NCI-H2029 (cell line): ENCODE measurements at regions not wholly inside any gene's neighbourhood (a gene's known extent, or its start where the extent isn't known, plus 50 kb on each side); places are given as distances from the start of the nearest gene placed in this dataset.

ENCODE experiments used
- DNase-seq: peaks from one replicate; lab custom pipeline; 2025; lab: John Stamatoyannopoulos, UW

DNA sequence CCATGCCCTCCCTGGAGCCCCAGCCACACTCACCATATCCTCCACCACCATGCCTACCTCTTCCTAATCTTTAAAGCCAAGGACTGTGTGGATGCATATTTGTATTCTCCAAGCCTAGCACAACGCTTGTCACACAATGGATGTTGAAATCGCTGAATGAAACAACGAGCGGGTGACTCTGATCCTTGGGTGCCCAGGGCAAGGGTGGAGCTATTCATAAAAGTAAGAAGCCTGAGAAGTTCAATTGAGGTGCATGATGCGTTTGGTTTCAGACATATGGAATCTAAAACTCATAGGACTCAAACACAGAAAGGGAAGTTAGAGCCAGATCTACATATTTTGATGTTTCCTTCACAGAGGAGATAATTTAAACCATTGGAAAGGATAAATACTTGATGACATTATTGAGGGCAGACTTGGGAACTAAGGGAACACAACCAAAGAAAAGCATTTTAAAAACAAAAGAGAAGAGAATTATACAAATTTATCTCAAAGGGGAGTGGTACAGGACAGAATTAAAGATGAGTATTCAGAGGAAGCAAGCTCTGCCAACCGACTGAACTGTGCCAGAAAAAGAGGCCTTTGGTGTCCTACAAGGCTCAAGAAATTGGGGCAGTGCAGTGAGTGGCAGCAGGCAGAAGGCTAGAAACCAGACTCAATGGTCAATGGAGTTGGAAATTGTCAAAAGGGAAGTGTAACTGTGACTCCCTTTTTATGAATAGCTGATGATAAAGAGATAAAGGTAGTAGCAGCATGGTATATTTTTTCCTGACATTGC lies 200.6 kb upstream of the NCKAP5 start:
- no peak for DNase-seq

DNA sequence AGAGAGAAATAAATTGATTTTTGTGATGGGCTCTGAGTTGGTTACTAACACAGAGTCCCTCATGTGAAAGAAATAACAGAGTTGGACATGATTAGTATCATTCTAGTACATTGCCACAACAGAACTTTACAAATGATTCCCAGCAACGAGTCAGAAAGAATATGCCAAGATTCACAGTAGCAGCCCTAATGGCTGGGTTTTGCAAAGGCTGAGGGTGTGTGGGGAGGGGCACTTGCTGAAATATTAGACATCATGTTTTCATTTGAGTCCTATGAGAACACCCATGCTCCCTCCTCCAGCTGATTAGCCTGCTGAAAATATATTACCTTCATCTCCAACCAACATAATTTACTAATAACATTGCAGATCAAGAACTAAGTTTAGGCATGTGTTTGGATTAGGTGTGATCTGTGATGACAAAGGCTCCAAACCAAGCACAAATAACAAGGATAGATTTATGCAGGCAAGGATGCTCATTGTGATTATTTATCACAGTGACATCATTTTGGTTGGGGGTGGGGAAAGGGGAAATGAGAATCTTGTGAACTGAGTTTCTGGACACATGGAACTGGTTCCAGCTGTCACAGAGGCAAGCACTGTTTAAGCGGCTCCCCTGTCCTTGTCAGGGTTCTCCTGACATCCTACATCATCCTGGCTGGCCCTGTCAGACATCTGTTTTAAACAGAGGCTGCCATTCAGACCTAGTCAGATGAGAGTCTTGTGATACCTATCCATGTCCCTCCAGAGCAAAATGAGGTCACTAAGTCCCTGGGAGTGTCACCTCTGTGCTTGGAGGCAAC lies 205.8 kb upstream of the NCKAP5 start:
- DNase-seq: no peak

DNA sequence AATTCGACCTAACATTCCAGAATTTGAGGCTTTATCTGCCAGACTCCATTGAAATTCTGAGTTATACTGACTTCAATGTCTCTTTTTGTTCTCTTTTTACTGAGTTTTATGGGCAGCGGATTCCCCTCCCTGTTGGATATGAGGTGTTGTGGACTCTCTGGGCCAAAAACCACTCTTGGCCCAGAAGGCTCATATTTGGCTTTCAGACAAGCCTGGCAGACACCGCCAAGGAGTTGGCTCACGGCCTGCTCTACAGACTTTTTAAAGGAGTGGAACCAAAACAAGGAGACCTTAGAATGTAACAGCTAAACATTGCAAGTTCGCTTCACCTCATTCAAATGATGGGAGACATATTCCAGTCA lies 206.4 kb upstream of the NCKAP5 start:
- no peak for DNase-seq

DNA sequence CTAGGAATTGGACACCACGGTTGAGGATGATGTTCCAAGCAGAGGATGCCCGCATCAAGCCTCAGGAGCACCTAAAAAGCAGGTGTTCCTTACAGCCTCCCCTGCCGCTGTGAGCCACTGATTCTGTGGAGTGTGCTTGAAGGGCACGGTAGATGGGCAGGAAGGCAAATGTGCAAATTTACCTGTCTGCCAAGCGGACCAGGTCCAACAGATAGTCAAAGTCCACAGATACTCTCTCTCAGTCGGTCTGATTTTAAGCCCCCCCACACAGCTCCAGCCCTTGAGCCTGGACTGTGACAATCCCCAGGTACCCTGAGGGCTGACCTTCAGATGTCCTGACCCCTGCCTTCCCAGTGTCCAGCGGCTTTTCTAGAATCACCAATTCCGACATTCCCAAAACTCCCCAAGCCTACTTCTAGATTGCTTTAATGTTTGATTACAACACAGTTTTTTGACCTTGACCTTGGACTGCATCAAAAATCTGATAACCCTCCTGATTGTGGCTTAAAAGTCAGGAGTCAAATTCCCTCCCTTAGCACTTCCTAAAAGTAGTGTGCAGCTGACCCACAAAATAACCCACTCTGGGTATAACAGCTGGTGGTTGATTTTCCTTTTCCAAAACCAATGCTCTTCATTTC lies 208.8 kb upstream of the NCKAP5 start:
- DNase-seq: no peak

DNA sequence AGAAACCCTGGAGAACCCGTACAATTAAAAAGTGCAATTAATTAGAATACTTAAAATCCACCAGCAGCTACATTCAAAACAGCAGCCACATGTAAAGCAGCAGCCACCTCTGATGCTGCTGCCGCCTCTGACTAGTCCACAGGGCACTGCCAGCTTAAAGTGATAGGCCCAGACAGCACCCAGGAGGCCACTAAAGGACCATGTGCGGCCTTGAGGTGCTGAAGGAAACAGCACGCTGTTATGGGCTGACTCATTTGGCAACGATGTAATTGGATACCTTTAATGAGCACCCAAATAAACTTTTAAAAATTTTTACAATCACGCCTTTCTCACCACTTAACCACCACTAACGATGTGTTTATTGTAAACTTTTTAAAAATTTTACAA lies 209.3 kb upstream of the NCKAP5 start:
- no peak for DNase-seq

DNA sequence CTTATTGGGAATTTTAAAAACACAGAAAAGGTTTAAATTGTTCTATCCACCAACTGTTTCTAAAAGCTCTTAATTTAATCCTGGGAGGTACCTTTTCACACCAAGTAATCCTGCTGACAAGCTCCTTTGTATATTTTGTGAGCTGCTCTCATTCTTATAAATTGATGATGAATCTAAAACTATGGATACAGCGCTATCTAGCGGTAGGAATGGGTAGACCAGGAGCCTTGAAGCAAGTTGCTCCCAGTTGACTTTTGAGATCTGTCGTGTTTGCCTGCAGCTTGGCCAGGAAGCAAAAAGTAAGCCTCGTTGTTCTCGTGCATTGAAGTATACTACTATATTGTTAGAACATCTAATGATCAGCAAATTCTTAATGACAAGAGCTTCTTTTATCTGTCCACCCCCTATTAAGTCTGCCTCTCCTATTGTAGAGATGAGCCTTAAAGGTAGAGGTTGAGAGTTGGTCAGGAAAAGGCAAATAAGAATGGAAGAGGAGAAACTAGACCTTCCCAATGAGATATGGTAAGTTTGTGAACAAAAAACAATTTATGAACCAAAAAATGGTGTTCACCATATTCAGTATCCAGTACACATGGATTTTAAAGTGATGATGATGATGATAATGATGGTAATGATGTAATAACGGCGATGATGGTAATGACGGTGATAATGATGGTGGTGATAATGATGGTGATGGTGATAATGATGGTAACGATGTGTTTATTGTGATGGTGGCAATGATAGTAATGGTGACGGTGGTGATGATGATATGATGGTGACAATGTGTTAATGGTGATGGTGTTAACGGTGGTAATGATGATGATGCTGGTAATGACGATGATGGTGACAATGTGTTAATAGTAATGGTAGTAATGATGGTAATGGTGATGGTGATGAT lies 212.1 kb upstream of the NCKAP5 start:
- DNase-seq: peak; percentile 51

DNA sequence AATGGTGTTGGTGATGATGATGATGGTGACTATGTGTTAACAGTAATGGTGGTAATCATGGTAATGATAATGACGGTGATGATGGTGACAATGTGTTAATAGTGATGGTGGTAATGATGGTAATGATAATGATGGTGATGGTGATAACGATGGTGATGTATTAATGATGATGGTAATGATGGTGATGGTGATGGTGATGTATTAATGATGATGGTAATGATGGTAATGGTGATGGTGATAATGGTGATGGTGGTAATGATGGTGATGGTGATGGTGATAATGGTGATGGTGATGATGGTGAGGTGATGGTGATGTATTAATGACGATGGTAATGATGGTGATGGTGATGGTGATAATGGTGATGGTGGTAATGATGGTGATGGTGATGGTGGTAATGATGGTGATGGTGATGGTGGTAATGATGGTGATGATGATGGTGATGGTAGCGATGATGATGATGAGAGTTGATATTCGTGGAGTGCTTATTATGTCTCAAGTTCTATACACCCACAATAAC lies 212.8 kb upstream of the NCKAP5 start:
- no peak for DNase-seq

DNA sequence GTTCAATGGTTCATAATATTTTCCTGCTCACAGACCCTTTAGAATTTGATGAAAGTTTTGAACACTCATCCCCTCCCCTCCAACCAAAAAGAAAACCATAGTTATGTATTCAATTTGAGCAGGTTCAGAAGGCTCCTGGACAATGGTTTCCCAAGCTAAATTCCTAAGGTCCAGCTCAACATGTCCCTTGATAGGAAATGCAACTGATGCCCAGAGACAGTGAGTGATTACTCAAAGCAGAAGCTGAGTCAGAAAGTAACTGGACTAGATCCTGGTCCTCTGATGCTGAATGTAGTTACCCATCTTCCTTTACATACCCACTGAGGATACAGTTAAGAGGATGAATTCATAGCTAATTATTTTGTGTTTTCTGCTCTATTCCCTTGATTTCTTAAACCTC lies 218.9 kb upstream of the NCKAP5 start:
- no peak for DNase-seq

DNA sequence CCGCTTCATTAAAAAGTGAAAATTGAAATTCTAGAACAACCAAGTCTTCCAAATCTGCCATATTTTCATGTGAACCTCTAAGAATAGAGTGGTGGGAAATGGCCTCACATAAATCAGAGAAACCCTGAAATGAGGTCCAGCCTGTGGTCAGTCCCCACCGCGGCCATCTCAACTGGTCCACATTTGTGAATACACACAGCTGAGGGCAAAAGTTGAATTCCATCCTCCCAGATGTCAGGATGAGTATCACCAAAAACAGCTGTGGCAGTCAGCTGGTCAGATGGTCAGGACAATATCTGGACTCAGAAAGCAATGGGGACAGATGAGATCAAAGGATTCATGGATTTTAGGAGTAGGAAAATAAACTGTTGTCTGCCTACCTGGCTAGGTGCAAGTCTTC lies 219.4 kb upstream of the NCKAP5 start:
- DNase-seq: no peak

DNA sequence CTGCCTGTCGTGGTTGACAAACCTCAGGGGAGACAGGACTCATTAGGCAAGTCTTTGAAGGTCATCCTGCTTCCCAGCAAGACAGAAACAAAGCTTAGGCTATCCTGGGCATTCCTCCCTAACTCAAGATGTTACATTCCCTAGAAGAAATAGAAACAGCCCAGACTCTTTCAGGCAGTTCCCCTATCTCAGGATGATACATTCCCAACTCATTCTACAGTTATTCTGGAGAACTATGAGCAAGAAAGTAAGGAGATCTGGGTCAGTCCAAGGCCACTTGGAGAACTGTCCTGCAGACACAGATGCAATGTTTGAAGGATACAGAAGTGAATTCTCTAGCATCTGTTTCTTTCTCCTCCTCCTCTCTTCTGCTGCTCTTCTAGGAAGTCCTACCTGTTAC lies 220.1 kb upstream of the NCKAP5 start:
- no peak for DNase-seq

DNA sequence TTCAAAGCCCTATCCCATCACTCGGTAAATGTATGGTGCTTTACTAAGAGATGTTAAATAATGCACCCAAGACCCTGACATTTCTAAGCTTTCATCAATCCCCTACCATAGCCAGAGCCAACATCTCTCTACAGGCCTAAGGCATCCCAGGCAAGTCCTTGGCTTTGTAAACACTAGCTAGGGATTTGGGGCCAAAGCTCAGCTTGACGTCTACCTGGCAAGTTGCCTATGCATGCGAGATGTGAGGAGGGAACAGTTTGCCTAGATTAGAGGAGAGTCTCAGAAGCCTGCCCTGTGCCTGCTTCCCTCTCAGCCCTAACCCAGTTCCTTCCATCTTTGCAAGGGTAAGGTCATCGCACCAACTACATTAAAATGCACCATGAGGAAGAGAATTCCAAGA lies 221.5 kb upstream of the NCKAP5 start:
- no peak for DNase-seq

DNA sequence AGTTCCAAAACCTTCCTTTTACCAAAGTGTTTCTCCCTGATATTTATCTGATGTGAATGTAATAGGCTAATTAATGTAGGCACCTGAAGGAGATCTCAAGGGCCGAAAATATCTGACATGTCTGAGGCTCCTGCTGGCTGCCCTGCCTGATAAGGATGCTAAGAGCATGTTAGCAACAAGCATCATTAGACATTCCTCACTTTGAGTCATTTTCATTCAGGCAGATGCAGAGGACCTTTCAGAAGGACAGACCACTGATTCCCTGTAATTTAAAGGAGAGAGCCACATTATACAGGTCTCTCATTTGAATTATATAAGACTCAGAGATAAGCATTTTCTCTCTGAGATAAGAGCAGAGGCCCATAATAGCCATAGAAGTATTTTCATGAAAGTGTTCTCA lies 222.4 kb upstream of the NCKAP5 start:
- no peak for DNase-seq

DNA sequence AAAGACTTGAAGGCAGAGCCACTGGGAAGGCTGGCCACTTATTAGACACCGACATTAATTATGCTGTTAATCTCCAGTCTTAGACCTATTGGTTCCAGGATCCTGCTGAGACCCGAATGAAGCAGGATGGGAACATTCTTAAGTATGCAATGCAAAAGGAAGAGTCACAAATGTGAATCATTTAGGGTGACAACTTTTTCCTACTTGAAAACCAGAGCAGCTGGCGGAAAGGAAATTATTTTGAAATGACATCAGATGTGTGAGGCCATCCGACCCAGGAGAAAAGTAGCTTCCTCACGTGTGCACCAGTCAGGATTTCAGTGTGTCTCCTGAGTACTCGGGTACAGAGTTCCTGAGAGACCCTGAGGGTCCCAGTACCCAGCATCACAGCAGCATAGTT lies 222.9 kb upstream of the NCKAP5 start:
- no peak for DNase-seq

DNA sequence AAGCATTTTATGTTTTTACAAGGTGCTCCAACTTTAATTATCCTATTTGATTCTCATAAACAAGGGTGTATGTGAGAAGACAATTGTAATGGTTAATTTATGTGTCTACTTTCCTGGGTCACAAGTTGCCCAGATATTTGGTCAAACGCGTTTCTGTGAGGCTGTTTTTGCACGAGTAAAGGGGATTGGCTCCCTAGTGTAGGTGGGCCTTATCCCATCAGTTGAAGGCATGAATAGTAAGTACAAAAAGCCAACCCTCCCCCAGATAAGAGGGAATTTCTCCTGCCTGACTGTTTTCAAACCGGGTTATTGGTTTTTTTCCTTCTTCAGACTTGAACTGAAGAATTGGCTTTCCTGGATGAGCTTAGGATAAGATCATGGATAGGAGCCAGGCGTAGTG lies 224.0 kb upstream of the NCKAP5 start:
- DNase-seq: no peak

DNA sequence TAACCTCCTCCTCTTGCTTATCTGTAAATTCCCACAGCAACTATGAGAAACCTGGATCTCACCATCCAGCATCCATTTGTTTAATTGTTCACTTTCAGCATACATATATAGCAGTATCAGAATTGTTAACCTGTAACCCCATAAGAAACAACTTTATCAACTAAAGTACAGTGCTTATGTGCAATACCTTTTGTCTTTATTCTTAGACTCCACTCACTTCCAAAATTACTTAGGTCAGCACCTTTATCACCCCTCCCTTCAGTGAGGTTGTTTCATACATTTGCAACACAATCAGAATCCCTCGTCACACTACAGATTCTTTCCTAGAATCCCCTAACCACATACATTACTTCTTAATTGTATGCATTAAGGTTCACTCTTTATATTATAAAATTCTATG lies 225.9 kb upstream of the NCKAP5 start:
- no peak for DNase-seq

DNA sequence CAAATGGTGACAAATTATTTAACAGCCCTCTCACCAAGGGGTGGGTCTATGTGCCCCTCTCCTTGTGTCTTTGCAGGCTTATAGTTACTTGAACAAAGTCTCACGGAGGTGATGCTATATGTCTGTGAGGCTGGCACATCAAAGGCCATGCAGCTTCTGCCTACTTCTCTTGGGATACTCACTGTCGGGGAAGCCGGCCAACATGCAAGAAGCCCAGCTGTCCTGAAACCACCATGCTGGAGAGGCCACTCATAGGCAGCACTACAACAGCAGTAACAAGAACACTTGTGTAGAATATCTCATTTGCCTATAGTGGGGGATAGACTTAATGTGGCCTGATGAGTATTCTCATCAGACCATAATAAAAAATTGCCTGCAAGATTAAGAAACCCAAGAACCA lies 233.7 kb upstream of the NCKAP5 start:
- DNase-seq: peak; percentile 10

DNA sequence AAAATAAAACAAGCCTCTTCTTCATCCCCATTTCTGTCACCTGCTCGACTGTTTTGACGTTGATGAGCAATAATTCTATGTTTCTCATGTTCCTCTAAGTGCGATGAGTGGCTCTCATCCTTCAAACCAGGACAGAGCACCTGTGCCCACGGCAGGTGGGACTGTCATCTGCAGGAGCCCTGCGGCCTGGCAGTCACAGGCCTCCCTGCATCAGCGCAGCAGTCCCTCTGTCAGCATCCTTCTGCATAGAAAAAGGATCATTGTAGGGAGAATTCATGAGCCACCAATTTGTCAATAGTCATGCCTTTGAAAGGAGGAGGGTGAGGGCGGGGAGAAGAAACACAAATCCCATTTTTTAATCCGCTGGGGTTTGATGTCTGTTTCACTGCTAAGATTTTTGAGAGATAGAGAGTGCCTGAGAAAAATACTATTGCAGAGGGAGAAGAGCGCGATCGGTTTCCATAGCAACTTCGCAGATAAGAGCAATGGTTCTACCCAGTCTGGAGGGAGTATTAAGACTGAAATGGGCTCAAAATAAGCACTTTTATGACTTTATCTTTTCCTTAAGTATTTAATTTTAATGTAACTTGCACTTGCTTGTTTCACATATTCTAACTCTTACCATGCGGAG lies 234.3 kb upstream of the NCKAP5 start:
- peak; percentile 33 for DNase-seq

DNA sequence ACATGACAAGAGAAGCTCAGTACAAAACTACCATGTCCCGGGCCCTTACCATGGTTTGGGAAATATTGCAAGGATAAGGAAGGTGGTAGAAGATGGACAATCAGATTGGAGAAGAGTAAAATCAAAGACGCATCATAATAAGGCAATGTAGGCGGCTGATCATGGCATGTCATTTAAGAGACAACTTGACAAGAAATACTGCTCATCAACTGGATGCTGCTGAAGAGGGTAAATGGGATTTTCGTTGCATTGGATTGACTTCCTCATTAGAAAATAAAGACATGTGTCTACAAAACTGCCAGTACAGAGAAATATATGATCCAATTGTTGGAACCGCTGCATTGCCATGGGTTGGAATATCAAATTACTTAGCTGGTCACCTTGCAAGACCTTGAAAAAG lies 238.3 kb upstream of the NCKAP5 start:
- DNase-seq: no peak

DNA sequence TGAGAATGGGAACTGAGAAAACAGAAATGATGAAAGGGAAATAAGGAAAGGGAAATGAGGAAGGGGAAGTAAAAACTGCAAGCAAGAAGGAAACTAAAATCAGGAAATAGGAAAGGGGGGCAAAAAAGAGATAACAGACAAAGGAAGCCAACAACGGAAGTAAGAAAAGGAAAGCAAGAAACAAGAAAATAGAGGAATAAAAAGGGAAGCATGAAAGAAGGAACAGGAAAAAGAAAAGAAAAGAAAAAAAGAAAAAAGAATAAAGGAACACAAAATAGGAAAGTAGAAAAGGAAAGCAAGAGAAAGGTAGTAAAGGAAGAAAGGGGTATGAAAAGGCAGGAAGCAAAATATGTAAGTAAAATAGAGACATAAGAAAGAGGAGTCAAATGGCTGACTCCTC lies 241.2 kb upstream of the NCKAP5 start:
- no peak for DNase-seq

DNA sequence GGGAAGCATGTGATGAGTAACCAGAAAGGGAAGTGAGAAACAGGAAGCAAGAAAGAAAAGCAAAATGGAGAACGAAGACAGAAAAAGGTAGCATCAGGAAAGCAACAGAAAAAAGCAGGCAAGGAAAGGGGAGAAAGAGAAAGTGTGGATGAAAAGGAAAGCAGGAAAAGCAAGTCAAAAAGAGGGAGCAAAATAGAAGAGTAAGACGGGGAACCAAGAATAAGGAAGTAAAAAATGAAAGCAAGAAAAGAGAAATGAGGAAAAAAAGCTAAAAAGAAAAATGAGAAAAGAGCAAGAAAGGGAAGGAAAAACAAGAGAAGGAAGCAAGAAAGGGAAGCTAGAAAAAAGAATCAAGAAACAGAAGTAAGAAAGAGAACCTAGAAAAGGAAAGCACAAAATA lies 242.3 kb upstream of the NCKAP5 start:
- no peak for DNase-seq

DNA sequence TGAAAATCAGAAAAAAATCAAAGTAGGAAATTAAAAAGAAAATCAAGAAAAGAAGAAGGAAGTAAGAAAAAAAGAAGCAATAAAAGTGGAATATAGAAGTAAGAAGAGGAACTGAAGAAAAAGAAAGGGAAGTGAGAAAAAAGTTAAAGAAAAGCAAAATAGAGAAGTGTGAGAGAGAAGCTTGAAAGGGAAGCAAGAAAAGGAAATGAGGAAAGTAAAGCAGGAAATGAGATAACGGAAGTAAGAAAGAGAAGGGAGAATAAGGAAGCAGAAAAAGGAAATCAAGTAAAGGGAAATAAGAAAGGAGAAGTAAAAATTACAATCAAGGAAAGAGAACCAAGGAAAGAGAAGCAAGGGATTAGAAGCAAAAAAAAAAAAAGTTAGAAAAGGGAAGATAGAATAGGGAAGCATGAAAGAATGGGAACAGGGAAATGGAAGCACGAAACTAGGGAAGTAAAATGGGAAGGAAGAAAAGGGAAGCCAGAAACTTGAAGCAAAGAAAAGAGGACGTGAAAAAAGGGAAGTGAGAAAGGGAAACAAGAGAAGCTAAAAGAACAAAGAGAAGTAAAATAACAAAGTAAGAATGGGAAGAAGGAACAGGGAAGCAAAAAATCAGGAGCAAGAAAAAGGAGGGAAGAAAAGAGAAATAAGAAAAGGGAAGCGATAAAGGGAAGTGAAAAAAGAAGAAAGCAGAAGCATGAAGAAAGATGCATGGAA lies 243.3 kb upstream of the NCKAP5 start:
- no peak for DNase-seq
